SK-N-SH treated with all-trans-retinoic acid at 6 μM for 48 hours (cell line): ENCODE measurements at regions not wholly inside any gene's neighbourhood (a gene's known extent, or its start where the extent isn't known, plus 50 kb on each side); places are given as distances from the start of the nearest gene placed in this dataset.
A peak's percentile ranks its signal among the peaks of the same experiment; 100 is the strongest.
"Not testable (repeated sequence)": the region's sequence is repeated elsewhere in the genome, so short reads cannot be mapped to it uniquely, and the experiment has no call there.

Experiments
- ATAC-seq: fragments of 200-7000 bp; cut with Tn5 transposase; 3 replicates; pipeline ENCODE4 v1.9.1; 2020; ENCODE audit warnings: mild to moderate bottlenecking, moderate library complexity
- ARNTL ChIP-seq: fragments of 450-650 bp; formaldehyde crosslinking; IDR thresholded peaks from 2 replicates; pipeline ENCODE4 v1.5.0; 2020; ENCODE audit warnings: low read depth, mild to moderate bottlenecking, moderate library complexity, borderline replicate concordance
- BACH2 ChIP-seq: fragments of 250-450 bp; sonication (Bioruptor Pico); IDR thresholded peaks from 2 replicates; pipeline ENCODE4 v1.9.0; 2021; ENCODE audit warnings: mild to moderate bottlenecking, borderline replicate concordance
- ISL1 ChIP-seq: fragments of 250-450 bp; sonication (Bioruptor Pico); IDR thresholded peaks from 2 replicates; pipeline ENCODE4 v2.1.2; 2022; ENCODE audit warnings: mild to moderate bottlenecking, moderate library complexity
- PPARA ChIP-seq: fragments of 250-450 bp; sonication (Bioruptor Pico); IDR thresholded peaks from 2 replicates; pipeline ENCODE4 v1.5.0; 2020; ENCODE audit warnings: mild to moderate bottlenecking, borderline replicate concordance
- SNAI2 ChIP-seq: fragments of 250-450 bp; sonication (Bioruptor Pico); IDR thresholded peaks from 2 replicates; pipeline ENCODE4 v1.5.0; 2020; ENCODE audit warnings: mild to moderate bottlenecking, moderate library complexity
- TCF4 ChIP-seq: fragments of 250-450 bp; sonication (Bioruptor Pico); IDR thresholded peaks from 2 replicates; pipeline ENCODE4 v1.8.0; 2021; ENCODE audit warnings: mild to moderate bottlenecking, moderate library complexity, borderline replicate concordance
- ZC3H10 ChIP-seq: fragments of 250-450 bp; sonication (Bioruptor Pico); IDR thresholded peaks from 2 replicates; pipeline ENCODE4 v1.5.1; 2021; ENCODE audit warnings: mild to moderate bottlenecking, moderate library complexity
- ZFP3 ChIP-seq: fragments of 250-450 bp; sonication (Bioruptor Pico); IDR thresholded peaks from 2 replicates; pipeline ENCODE4 v1.5.0; 2020; ENCODE audit warnings: mild to moderate bottlenecking, moderate library complexity
- ZFP30 ChIP-seq: fragments of 450-650 bp; formaldehyde crosslinking; IDR thresholded peaks from 2 replicates; pipeline ENCODE4 v1.5.0; 2022; ENCODE audit warnings: mild to moderate bottlenecking, moderate library complexity
- ZNF70 ChIP-seq: fragments of 450-650 bp; formaldehyde crosslinking; IDR thresholded peaks from 2 replicates; pipeline ENCODE4 v1.5.0; 2020; ENCODE audit warnings: mild to moderate bottlenecking, moderate library complexity
- ZNF8 ChIP-seq: fragments of 450-650 bp; formaldehyde crosslinking; IDR thresholded peaks from 2 replicates; pipeline ENCODE4 v1.5.0; 2020; ENCODE audit warnings: mild to moderate bottlenecking, moderate library complexity
- TF ChIP-seq, protein P1 (sequence below): fragments of 250-450 bp; sonication (Bioruptor Pico); IDR thresholded peaks from 2 replicates; pipeline ENCODE4 v1.5.1; 2020; ENCODE audit warnings: low read depth, mild to moderate bottlenecking, moderate library complexity
- TF ChIP-seq, protein P2 (sequence below): fragments of 250-450 bp; sonication (Bioruptor Pico); IDR thresholded peaks from 2 replicates; pipeline ENCODE4 v1.5.0; 2020; ENCODE audit warnings: mild to moderate bottlenecking, moderate library complexity
- TF ChIP-seq, protein P3 (sequence below): fragments of 250-450 bp; sonication (Bioruptor Pico); IDR thresholded peaks from 2 replicates; pipeline ENCODE4 v1.5.1; 2021; ENCODE audit warnings: mild to moderate bottlenecking, moderate library complexity
- TF ChIP-seq, protein P4 (sequence below): fragments of 250-450 bp; sonication (Bioruptor Pico); IDR thresholded peaks from 2 replicates; pipeline ENCODE4 v1.8.0; 2021; ENCODE audit warnings: low read depth, mild to moderate bottlenecking, moderate library complexity, borderline replicate concordance
- TF ChIP-seq, protein P5 (sequence below): fragments of 250-450 bp; sonication (Bioruptor Pico); IDR thresholded peaks from 2 replicates; pipeline ENCODE4 v1.8.0; 2020; ENCODE audit warnings: mild to moderate bottlenecking, moderate library complexity, borderline replicate concordance

DNA sequence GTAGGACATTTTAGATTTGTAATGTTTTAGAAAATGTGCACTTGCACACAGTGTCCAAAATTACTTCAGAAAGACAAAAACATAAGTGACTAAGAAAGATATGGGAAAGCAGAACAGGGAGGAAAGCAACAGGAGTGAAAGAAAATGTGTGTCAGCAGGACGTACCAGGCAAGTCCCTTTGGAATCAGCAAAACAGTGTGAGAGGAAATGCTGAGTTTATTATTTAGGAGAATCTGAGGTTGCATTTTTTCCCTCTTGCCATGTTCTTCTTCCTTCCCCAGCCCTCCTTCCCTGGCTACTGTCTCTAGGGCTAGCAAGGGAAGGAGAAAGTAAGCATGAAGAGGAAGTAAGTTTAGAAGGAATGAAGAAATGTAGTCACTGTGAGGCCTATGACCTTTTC, 67.7 kb upstream of the CD163 start:
- TF ChIP-seq ISL1 (CRISPR knock-in tag) (no peak), BACH2 (CRISPR knock-in tag) (no peak), ZNF70 (CRISPR knock-in tag) (no peak)
- ATAC-seq, result no peak

DNA sequence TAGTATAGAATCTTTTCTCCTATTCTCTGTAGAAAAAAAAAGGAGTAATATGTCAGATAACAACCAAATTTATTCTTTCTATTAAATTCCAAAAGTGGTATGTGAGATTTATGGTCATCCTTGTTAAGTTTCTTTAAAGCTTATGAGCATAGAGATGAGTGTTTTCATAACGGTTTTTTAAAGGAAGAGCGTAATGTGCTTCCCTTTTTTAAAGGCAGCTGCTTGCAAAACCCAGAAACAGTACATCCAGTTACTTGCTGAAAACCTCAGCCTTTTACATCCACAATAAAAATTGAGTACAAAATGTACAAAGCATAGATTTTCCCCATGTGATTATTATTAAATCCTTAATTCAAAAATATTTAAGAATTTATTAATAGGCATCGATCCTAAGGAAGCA, 53.6 kb upstream of the CD163 start:
- TF ChIP-seq ZNF8 (CRISPR knock-in tag) (no peak), BACH2 (CRISPR knock-in tag) (no peak), PPARA (CRISPR knock-in tag) (no peak), TCF4 (no peak), SNAI2 (CRISPR knock-in tag) (no peak), ZFP3 (CRISPR knock-in tag) (no peak)
- TF ChIP-seq, protein P1, sequence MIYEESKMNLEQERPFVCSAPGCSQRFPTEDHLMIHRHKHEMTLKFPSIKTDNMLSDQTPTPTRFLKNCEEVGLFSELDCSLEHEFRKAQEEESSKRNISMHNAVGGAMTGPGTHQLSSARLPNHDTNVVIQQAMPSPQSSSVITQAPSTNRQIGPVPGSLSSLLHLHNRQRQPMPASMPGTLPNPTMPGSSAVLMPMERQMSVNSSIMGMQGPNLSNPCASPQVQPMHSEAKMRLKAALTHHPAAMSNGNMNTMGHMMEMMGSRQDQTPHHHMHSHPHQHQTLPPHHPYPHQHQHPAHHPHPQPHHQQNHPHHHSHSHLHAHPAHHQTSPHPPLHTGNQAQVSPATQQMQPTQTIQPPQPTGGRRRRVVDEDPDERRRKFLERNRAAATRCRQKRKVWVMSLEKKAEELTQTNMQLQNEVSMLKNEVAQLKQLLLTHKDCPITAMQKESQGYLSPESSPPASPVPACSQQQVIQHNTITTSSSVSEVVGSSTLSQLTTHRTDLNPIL, result no peak
- TF ChIP-seq, protein P2, sequence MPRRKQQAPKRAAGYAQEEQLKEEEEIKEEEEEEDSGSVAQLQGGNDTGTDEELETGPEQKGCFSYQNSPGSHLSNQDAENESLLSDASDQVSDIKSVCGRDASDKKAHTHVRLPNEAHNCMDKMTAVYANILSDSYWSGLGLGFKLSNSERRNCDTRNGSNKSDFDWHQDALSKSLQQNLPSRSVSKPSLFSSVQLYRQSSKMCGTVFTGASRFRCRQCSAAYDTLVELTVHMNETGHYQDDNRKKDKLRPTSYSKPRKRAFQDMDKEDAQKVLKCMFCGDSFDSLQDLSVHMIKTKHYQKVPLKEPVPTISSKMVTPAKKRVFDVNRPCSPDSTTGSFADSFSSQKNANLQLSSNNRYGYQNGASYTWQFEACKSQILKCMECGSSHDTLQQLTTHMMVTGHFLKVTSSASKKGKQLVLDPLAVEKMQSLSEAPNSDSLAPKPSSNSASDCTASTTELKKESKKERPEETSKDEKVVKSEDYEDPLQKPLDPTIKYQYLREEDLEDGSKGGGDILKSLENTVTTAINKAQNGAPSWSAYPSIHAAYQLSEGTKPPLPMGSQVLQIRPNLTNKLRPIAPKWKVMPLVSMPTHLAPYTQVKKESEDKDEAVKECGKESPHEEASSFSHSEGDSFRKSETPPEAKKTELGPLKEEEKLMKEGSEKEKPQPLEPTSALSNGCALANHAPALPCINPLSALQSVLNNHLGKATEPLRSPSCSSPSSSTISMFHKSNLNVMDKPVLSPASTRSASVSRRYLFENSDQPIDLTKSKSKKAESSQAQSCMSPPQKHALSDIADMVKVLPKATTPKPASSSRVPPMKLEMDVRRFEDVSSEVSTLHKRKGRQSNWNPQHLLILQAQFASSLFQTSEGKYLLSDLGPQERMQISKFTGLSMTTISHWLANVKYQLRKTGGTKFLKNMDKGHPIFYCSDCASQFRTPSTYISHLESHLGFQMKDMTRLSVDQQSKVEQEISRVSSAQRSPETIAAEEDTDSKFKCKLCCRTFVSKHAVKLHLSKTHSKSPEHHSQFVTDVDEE, result no peak
- TF ChIP-seq, protein P3, sequence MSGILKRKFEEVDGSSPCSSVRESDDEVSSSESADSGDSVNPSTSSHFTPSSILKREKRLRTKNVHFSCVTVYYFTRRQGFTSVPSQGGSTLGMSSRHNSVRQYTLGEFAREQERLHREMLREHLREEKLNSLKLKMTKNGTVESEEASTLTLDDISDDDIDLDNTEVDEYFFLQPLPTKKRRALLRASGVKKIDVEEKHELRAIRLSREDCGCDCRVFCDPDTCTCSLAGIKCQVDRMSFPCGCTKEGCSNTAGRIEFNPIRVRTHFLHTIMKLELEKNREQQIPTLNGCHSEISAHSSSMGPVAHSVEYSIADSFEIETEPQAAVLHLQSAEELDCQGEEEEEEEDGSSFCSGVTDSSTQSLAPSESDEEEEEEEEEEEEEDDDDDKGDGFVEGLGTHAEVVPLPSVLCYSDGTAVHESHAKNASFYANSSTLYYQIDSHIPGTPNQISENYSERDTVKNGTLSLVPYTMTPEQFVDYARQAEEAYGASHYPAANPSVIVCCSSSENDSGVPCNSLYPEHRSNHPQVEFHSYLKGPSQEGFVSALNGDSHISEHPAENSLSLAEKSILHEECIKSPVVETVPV (CRISPR knock-in tag), result no peak
- TF ChIP-seq, protein P4, sequence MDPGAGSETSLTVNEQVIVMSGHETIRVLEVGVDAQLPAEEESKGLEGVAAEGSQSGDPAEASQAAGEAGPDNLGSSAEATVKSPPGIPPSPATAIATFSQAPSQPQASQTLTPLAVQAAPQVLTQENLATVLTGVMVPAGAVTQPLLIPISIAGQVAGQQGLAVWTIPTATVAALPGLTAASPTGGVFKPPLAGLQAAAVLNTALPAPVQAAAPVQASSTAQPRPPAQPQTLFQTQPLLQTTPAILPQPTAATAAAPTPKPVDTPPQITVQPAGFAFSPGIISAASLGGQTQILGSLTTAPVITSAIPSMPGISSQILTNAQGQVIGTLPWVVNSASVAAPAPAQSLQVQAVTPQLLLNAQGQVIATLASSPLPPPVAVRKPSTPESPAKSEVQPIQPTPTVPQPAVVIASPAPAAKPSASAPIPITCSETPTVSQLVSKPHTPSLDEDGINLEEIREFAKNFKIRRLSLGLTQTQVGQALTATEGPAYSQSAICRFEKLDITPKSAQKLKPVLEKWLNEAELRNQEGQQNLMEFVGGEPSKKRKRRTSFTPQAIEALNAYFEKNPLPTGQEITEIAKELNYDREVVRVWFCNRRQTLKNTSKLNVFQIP (CRISPR knock-in tag), result no peak
- no peak for ATAC-seq

DNA sequence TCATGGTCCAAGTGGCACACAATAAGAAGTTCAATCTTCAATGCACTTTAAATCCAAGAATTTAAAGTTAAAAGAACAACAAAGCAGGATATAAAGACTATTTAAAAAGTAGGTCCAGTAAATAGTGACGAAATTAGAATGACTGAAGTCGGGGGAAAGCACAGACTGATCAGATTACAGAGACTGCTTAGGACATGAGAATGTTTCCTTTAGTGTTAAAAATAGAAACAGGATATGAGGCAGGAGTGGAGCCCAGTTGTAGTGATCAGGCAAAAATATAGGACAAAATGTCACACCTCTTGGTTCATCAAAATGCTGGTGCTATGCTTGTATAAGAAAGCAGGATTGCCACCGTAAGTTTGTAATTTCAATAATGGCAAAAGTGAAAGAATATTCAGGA, 52.2 kb upstream of the CD163 start:
- ATAC-seq, result peak; percentile 70
- TF ChIP-seq SNAI2 (CRISPR knock-in tag), result no peak
- TF ChIP-seq, protein P3 (CRISPR knock-in tag), result no peak
- TF ChIP-seq ZC3H10 (CRISPR knock-in tag), result no peak
- no peak for TF ChIP-seq ZFP30 (CRISPR knock-in tag)
- TF ChIP-seq, protein P2, result no peak
- TF ChIP-seq, protein P5, sequence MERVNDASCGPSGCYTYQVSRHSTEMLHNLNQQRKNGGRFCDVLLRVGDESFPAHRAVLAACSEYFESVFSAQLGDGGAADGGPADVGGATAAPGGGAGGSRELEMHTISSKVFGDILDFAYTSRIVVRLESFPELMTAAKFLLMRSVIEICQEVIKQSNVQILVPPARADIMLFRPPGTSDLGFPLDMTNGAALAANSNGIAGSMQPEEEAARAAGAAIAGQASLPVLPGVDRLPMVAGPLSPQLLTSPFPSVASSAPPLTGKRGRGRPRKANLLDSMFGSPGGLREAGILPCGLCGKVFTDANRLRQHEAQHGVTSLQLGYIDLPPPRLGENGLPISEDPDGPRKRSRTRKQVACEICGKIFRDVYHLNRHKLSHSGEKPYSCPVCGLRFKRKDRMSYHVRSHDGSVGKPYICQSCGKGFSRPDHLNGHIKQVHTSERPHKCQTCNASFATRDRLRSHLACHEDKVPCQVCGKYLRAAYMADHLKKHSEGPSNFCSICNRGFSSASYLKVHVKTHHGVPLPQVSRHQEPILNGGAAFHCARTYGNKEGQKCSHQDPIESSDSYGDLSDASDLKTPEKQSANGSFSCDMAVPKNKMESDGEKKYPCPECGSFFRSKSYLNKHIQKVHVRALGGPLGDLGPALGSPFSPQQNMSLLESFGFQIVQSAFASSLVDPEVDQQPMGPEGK, result no peak
- no peak for TF ChIP-seq ARNTL (CRISPR knock-in tag)
- TF ChIP-seq ZNF70 (CRISPR knock-in tag), result no peak

DNA sequence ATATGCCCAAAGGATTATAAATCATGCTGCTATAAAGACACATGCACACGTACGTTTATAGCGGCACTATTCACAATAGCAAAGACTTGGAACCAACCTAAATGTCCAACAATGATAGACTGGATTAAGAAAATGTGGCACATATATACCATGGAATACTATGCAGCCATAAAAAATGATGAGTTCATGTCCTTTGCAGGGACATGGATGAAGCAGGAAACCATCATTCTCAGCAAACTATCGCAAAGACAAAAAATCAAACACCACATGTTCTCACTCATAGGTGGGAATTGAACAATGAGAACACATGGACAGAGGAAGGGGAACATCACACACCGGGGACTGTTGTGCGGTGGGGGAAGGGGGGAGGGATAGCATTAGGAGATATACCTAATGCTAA, 51.3 kb upstream of the CD163 start:
- not testable (repeated sequence) for ATAC-seq
